ENCODE measurements at regions not wholly inside any gene's neighbourhood (a gene's known extent, or its start where the extent isn't known, plus 50 kb on each side); places are given as distances from the start of the nearest gene placed in this dataset.

GRCh38 chr6:91505199-91505598, 918.3 kb upstream of the MAP3K7 start:
- Histone ChIP-seq H3K9me3 (no peaks in the 10 kb centered on the region), H3K4me1 (no peaks in the 10 kb centered on the region), H3K36me3 (ENCODE audit: insufficient read depth in 1 of 2, low read depth in 1 of 2) (no peaks in the 10 kb centered on the region), H3K27me3 (ENCODE audit: insufficient read depth in 3 of 3, low read length in 2 of 3) (no peaks in the 10 kb centered on the region), H3K4me3 (no peak overlapping the region), H3K27ac (no peak overlapping the region)
- DNase-seq (no peak), ATAC-seq (no peak)
- intact Hi-C loops (cut with DNase I), result no loop called here
- TF ChIP-seq, protein P1, sequence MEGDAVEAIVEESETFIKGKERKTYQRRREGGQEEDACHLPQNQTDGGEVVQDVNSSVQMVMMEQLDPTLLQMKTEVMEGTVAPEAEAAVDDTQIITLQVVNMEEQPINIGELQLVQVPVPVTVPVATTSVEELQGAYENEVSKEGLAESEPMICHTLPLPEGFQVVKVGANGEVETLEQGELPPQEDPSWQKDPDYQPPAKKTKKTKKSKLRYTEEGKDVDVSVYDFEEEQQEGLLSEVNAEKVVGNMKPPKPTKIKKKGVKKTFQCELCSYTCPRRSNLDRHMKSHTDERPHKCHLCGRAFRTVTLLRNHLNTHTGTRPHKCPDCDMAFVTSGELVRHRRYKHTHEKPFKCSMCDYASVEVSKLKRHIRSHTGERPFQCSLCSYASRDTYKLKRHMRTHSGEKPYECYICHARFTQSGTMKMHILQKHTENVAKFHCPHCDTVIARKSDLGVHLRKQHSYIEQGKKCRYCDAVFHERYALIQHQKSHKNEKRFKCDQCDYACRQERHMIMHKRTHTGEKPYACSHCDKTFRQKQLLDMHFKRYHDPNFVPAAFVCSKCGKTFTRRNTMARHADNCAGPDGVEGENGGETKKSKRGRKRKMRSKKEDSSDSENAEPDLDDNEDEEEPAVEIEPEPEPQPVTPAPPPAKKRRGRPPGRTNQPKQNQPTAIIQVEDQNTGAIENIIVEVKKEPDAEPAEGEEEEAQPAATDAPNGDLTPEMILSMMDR (IDR thresholded peaks at IDR 0.05), result no peak

DNA sequence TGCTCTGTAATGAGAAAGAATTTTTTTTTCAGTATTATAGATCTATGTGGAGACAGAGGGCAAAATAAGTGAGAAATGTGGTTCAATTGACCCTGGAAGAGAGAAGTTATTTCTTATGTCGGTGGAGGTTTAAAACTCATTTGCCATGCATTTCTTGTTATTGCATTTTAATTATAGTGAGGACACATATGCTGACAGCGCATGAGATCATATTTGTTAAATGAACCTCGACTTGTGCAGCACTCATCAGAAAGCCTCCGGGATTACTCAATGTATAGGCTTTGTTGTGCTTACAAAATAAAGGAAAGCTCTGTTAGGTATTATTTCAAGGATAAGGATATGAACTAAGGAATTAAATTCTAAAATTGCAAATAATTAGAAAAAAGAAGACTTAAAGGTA, 915.1 kb upstream of the MAP3K7 start:
- TF ChIP-seq, protein P1 (IDR thresholded peaks at IDR 0.05), result no peak
- 53 to 57% (median 56%) methylated on average over 4 of the region's 4 CpGs for WGBS, 3 donors
- H3K27ac ChIP-seq, result no peak overlapping the region
- no peaks in the 10 kb centered on the region for H3K9me3 ChIP-seq
- no peak for DNase-seq
- intact Hi-C loops (cut with DNase I), result no loop called here
- H3K4me3 ChIP-seq, result no peak overlapping the region
- H3K4me1 ChIP-seq, result no peaks in the 10 kb centered on the region
- H3K27me3 ChIP-seq (ENCODE audit: insufficient read depth in 3 of 3, low read length in 2 of 3), result no peaks in the 10 kb centered on the region
- no peak for ATAC-seq
- no peaks in the 10 kb centered on the region for H3K36me3 ChIP-seq (ENCODE audit: insufficient read depth in 1 of 2, low read depth in 1 of 2)

DNA sequence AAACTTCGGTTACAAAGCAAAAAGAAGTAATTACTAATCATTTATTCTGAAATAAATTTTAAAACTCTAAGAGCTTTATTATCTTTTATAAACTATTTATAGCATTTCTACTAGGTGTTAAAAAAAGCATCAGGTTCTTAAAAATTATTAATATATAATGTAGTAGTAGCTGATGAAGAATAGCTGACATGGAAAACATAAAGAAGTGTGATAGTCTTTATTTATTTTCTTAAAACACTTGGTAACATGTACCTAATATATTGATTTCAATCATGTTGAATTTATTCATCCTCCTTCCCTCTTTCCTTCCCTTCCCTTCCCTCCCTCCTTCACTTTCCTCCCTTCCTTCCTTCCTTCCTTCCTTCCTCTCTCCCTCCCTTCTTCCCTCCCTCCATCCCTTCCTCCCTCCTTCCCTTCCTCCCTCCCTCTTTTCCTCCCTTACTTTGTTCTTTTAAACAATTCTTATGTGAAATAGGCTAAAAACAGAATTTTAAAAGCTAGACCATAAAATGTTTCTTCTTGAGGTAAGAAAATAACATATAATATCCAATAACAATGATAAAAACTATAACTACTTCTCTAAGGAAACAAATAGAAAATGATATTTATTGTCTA, 913.9 kb upstream of the MAP3K7 start:
- TF ChIP-seq, protein P1 (IDR thresholded peaks at IDR 0.05), result no peak
- intact Hi-C loops (cut with DNase I), result no loop called here
- Histone ChIP-seq H3K36me3 (ENCODE audit: insufficient read depth in 1 of 2, low read depth in 1 of 2) (no peaks in the 10 kb centered on the region), H3K27ac (no peak overlapping the region), H3K4me3 (no peak overlapping the region), H3K4me1 (no peaks in the 10 kb centered on the region), H3K27me3 (ENCODE audit: insufficient read depth in 3 of 3, low read length in 2 of 3) (no peaks in the 10 kb centered on the region), H3K9me3 (no peaks in the 10 kb centered on the region)
- DNase-seq, result no peak
- 90 to 98% (median 93%) methylated on average over 1 of the region's 1 CpG for WGBS, 3 donors
- ATAC-seq, result no peak

- H3K4me3 ChIP-seq, result no peak overlapping the region
- ATAC-seq, result no peak
- WGBS, 3 donors, result 74 to 82% (median 77%) methylated on average over 1 of the region's 1 CpG
- DNase-seq, result no peak
- intact Hi-C loops (cut with DNase I), result no loop called here
- H3K27me3 ChIP-seq (ENCODE audit: insufficient read depth in 3 of 3, low read length in 2 of 3), result no peaks in the 10 kb centered on the region
- no peak overlapping the region for H3K27ac ChIP-seq
- TF ChIP-seq, protein P1 (IDR thresholded peaks at IDR 0.05), result no peak
- H3K36me3 ChIP-seq (ENCODE audit: insufficient read depth in 1 of 2, low read depth in 1 of 2), result no peaks in the 10 kb centered on the region
- H3K4me1 ChIP-seq, result no peaks in the 10 kb centered on the region
- no peaks in the 10 kb centered on the region for H3K9me3 ChIP-seq
Observed at GRCh38 chr6:91498576-91498975, 911.7 kb upstream of the MAP3K7 start.

GRCh38 chr6:91497770-91498169, 910.9 kb upstream of the MAP3K7 start:
- no peaks in the 10 kb centered on the region for H3K27me3 ChIP-seq (ENCODE audit: insufficient read depth in 3 of 3, low read length in 2 of 3)
- no peaks in the 10 kb centered on the region for H3K4me1 ChIP-seq
- ATAC-seq, result no peak
- no peak overlapping the region for H3K4me3 ChIP-seq
- 89 to 99% (median 94%) methylated on average over 1 of the region's 1 CpG for WGBS, 3 donors
- no peak overlapping the region for H3K27ac ChIP-seq
- H3K36me3 ChIP-seq (ENCODE audit: insufficient read depth in 1 of 2, low read depth in 1 of 2), result no peaks in the 10 kb centered on the region
- DNase-seq, result no peak
- TF ChIP-seq, protein P1 (IDR thresholded peaks at IDR 0.05), result no peak
- no peaks in the 10 kb centered on the region for H3K9me3 ChIP-seq
- intact Hi-C loops (cut with DNase I), result no loop called here
